GM21381 (cell line): ENCODE measurements at regions not wholly inside any gene's neighbourhood (a gene's known extent, or its start where the extent isn't known, plus 50 kb on each side); places are given as distances from the start of the nearest gene placed in this dataset.

ENCODE experiments used
- ATAC-seq: cut with Tn5 transposase; IDR thresholded peaks from one replicate; pipeline ENCODE4 v1.9.1; 2021; ENCODE audit warnings: mild to moderate bottlenecking, moderate library complexity; ENCODE audit not compliant: unreplicated experiment

- ATAC-seq: no peak
Observed at GRCh38 chr1:30412241-30413110, 310.9 kb downstream of the MATN1 start.

GRCh38 chr1:30411206-30411605 lies 312.2 kb downstream of the MATN1 start:
- no peak for ATAC-seq

GRCh38 chr1:30410153-30410851 lies 313.1 kb downstream of the MATN1 start:
- no peak for ATAC-seq

- ATAC-seq: no peak
Observed at GRCh38 chr1:30409476-30410152, 313.8 kb downstream of the MATN1 start.

GRCh38 chr1:30407865-30408580 lies 315.4 kb downstream of the MATN1 start:
- ATAC-seq: no peak

- ATAC-seq: no peak
Observed at GRCh38 chr1:30406996-30407864, 316.2 kb downstream of the MATN1 start.

GRCh38 chr1:30405631-30406212 lies 317.7 kb downstream of the MATN1 start:
- no peak for ATAC-seq

- ATAC-seq: no peak
Observed at GRCh38 chr1:30405081-30405480, 318.3 kb downstream of the MATN1 start.

- ATAC-seq: no peak
Observed at GRCh38 chr1:30404341-30404740, 319.0 kb downstream of the MATN1 start.

- no peak for ATAC-seq
Observed at GRCh38 chr1:30403726-30404125, 319.7 kb downstream of the MATN1 start.

- ATAC-seq: no peak
Observed at GRCh38 chr1:30403061-30403645, 320.2 kb downstream of the MATN1 start.

GRCh38 chr1:30402031-30402430 lies 321.4 kb downstream of the MATN1 start:
- ATAC-seq: no peak

GRCh38 chr1:30400507-30400906 lies 322.9 kb downstream of the MATN1 start:
- ATAC-seq: no peak

GRCh38 chr1:30399026-30399425 lies 324.4 kb downstream of the MATN1 start:
- no peak for ATAC-seq

- ATAC-seq: no peak
Observed at GRCh38 chr1:30397576-30397975, 325.8 kb downstream of the MATN1 start.

GRCh38 chr1:30395631-30396030 lies 327.8 kb downstream of the MATN1 start:
- no peak for ATAC-seq

GRCh38 chr1:30388386-30388785 lies 335.0 kb downstream of the MATN1 start:
- ATAC-seq: no peak

- no peak for ATAC-seq
Observed at GRCh38 chr1:30386156-30386926, 337.0 kb downstream of the MATN1 start.
